Stimulated activated naive B cell treated with anti-CD40 and anti-IgM and Interleukin-4, amounts not matched to agents 10 μg/mL and 1 μg/mL and 100 μg/mL, for 72 hours (primary cell): ENCODE measurements at regions not wholly inside any gene's neighbourhood (a gene's known extent, or its start where the extent isn't known, plus 50 kb on each side); places are given as distances from the start of the nearest gene placed in this dataset.
"Not testable (repeated sequence)": the region's sequence is repeated elsewhere in the genome, so short reads cannot be mapped to it uniquely, and the experiment has no call there.

Experiments used
- ATAC-seq, 2 donors: fragments of 150-1000 bp; cut with Tn5 transposase; replicated peaks; 2 replicates each; pipeline ENCODE4 v1.10.0; 2021; ENCODE audit warnings: moderate library complexity in 1 of 2
- DNase-seq: peaks from one replicate; pipeline ENCODE4 v3.0.0; 2021
- H3K27ac Mint-ChIP-seq: one replicate; pipeline ENCODE4 v1.8.0; 2022; ENCODE audit warnings: mild to moderate bottlenecking, mixed read lengths
- H3K27me3 Mint-ChIP-seq, 2 donors: one replicate each; pipeline ENCODE4 v1.8.0; 2022; ENCODE audit warnings: mixed read lengths in 2 of 2
- H3K36me3 Mint-ChIP-seq, 2 donors: one replicate each; pipeline ENCODE4 v1.8.0; 2022; ENCODE audit warnings: mixed read lengths in 2 of 2, mild to moderate bottlenecking in 1 of 2
- H3K4me1 Mint-ChIP-seq, 2 donors: one replicate each; pipeline ENCODE4 v1.8.0; 2022; ENCODE audit warnings: mixed read lengths in 2 of 2, mild to moderate bottlenecking in 1 of 2
- H3K4me3 Mint-ChIP-seq, 2 donors: one replicate each; pipeline ENCODE4 v1.8.0; 2022; ENCODE audit warnings: mild to moderate bottlenecking in 2 of 2, mixed read lengths in 2 of 2, moderate library complexity in 1 of 2
- H3K9me3 Mint-ChIP-seq, 2 donors: one replicate each; pipeline ENCODE4 v1.8.0; 2022; ENCODE audit warnings: mixed read lengths in 2 of 2, mild to moderate bottlenecking in 1 of 2

DNA sequence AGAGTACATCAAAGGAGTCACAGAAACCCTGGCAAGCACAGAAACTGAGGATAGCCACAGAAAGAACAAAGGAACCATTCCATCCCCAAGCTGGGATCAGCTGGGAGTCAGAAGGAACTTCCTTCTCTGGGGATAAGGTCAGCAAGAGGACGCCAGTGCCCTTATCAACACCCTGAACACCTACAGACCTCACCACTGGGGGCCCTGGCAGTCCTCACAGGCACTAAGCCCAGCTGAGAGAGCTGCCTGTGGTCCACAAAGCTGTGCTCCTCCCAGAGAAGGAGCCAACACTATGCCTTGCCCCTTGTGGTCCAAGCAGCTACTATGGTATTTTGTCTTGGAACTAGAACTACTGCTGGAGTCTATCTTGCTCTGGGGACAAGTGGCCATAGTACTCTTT lies 171.1 kb upstream of the CCDC196 start:
- Mint-ChIP-seq H3K4me3 (no peak overlapping the region), H3K27ac (no peak overlapping the region), H3K27me3 (peaks cover 5 to 11% of the 10 kb centered on the region in 2 donors), H3K9me3 (peaks cover 11 to 22% of the 10 kb centered on the region in 2 donors), H3K36me3 (peaks cover 0 to 6% of the 10 kb centered on the region in 2 donors), H3K4me1 (no peaks in the 10 kb centered on the region)
- ATAC-seq (no peak), DNase-seq (no peak)

DNA sequence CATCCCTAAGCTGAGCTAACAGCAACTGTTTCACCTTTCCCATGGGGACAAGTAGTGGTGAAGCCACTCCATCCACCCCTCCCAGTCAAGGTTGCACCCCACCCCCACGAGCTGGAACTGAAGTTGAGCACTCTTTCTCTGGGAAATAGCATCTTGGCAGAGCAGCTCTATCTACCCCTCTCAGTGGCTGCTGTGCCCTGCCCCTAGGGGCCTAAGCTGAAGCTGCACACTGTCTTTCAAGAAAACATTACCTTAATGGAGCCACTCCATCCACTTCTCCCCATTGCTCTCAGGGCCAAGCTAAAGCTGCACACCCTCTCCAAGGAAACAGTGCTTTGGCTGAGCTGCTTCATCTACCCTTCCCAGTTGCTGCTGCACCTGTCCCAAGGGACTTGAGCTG lies 170.6 kb upstream of the CCDC196 start:
- ATAC-seq: peak in 1 of 2 donors; percentile 36
- Mint-ChIP-seq H3K27me3 (peaks cover 5 to 8% of the 10 kb centered on the region in 2 donors), H3K27ac (no peak overlapping the region), H3K4me1 (no peaks in the 10 kb centered on the region), H3K4me3 (no peak overlapping the region), H3K9me3 (peaks cover 13 to 22% of the 10 kb centered on the region in 2 donors), H3K36me3 (peaks cover 0 to 6% of the 10 kb centered on the region in 2 donors)
- no peak for DNase-seq

DNA sequence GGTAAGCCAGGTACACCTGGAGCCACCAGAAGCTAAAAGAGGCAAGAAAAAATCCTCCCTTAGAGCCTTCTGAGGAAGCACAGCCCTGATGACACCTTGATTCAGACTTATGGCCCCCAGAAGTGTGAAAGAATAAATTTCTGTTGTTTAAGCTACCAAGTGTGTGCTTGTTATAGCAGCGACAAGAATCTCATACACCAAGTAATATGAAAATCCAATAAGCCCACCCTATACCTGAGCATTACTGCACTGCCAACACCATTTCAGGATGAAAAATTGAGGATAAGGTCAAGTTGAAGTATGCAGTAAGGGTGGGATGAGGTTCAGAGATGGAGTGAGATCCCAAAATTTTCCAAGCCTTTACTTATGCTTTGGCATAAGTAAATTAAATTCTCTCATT lies 163.6 kb upstream of the CCDC196 start:
- Mint-ChIP-seq H3K4me1 (no peaks in the 10 kb centered on the region), H3K27me3 (peaks cover 0 to 8% of the 10 kb centered on the region in 2 donors), H3K4me3 (no peak overlapping the region), H3K27ac (no peak overlapping the region), H3K9me3 (peaks cover 13 to 16% of the 10 kb centered on the region in 2 donors), H3K36me3 (peaks cover 0 to under 1% of the 10 kb centered on the region in 2 donors)
- DNase-seq (no peak), ATAC-seq (no peak)

DNA sequence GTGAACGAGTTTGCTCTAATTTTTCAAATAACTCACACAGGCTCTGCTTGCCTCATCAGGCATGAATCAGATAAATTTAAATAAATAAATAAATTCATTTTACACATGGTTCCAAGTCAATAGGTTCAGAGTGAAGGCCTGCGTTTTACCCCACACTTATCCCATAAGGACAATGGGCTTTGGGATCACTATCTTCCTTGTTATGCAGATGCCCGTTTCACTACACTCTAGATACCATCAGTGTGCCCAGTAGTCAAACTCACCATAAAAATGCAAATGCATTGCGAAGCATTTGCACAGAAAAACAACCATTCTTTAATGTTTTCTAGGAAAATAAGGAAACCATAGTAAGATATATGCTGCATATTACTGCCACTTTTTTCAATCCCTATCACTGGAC lies 155.9 kb upstream of the CCDC196 start:
- no peaks in the 10 kb centered on the region for H3K36me3 Mint-ChIP-seq
- peaks cover 13 to 23% of the 10 kb centered on the region in 2 donors for H3K27me3 Mint-ChIP-seq
- no peaks in the 10 kb centered on the region for H3K4me1 Mint-ChIP-seq
- ATAC-seq (no peak), DNase-seq (no peak)
- peaks cover 3 to 4% of the 10 kb centered on the region in 2 donors for H3K9me3 Mint-ChIP-seq
- no peak overlapping the region for H3K4me3 Mint-ChIP-seq
- no peak overlapping the region for H3K27ac Mint-ChIP-seq

DNA sequence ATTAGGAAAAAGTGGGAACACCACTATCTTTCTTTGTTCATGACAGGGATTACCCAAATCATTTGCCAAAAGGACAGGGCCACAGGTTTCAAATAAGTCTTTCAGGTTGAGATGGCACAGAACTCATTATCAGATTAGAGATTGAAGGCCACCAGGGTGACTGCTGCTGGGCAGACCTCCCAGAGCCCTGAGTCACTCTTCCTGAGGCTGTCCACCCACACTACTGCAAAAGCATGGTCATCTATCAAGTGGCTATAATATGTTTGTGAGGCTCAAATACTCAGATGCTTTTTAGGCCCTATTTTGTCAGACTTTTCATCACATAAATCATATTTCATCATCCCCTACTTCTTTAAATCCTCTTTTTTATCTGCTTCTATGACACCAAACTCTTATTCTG lies 155.3 kb upstream of the CCDC196 start:
- H3K4me3 Mint-ChIP-seq: no peak overlapping the region
- ATAC-seq (no peak), DNase-seq (no peak)
- peaks cover 8% of the 10 kb centered on the region in 2 donors for H3K9me3 Mint-ChIP-seq
- H3K27ac Mint-ChIP-seq: no peak overlapping the region
- no peaks in the 10 kb centered on the region for H3K4me1 Mint-ChIP-seq
- H3K27me3 Mint-ChIP-seq: peaks cover 20 to 24% of the 10 kb centered on the region in 2 donors
- peaks cover 0 to 1% of the 10 kb centered on the region in 2 donors for H3K36me3 Mint-ChIP-seq

DNA sequence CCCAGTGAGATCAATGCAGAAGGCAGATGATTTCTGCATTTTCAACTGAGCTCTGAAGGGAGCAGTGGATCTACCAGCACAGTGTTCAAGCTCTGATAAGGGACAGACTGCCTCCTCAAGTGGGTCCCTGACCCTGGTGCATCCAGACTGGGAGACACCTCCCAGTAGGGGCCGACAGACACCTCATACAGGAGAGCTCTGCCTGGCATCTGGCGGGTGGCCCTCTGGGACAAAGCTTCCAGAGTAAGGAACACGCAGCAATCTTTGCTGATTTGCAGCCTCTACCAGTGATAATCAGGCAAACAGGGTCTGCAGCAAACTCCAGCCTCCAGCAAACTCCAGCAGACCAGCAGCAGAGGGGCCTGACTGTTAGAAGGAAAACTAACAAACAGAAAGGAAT lies 152.9 kb upstream of the CCDC196 start:
- not testable (repeated sequence) for H3K4me1 Mint-ChIP-seq, ATAC-seq, H3K27ac Mint-ChIP-seq, H3K4me3 Mint-ChIP-seq, DNase-seq, H3K9me3 Mint-ChIP-seq, H3K36me3 Mint-ChIP-seq
- peaks cover 19 to 22% of the 10 kb centered on the region in 2 donors for H3K27me3 Mint-ChIP-seq

DNA sequence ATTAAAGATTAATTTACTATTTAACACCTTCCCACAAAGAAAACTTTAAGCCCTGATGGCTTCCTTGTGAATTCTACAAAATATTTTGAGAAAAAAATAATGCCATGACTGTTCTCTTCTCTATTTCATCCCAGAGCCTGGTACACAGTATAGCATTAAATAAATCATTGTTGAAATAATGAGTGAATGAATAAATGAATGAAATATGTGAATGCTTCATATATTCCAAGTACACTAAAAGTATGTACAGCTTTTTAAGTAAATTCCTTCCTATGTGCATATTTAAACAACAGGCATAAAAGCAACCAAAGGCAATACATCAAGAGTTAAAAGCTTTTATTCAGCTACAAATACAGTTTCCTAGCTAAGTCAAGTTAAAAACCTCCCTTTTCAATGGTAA lies 144.9 kb upstream of the CCDC196 start:
- Mint-ChIP-seq H3K4me1 (no peaks in the 10 kb centered on the region), H3K4me3 (no peak overlapping the region), H3K27me3 (peaks cover 0 to 4% of the 10 kb centered on the region in 2 donors), H3K27ac (no peak overlapping the region), H3K36me3 (no peaks in the 10 kb centered on the region), H3K9me3 (no peaks in the 10 kb centered on the region)
- ATAC-seq (no peak), DNase-seq (no peak)

DNA sequence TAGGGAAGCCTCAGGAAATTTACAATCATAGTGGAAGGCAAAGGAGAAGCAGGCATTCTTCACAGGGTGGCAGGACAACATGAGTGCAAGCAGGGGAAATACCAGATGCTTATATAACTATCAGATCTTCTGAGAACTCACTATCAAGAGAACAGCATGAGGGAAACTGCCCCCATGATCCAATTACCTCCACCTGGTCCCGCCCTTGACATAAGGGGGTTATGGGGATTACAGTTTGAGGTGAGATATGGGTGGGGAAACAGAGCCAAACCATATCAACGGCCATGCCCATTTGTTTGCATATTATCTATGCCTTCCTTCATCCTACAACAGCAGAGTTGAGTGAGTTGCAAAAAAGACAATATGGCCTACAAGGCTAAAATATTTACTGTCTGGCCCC lies 140.2 kb upstream of the CCDC196 start:
- no peak overlapping the region for H3K4me3 Mint-ChIP-seq
- DNase-seq (no peak), ATAC-seq (no peak)
- no peak overlapping the region for H3K27ac Mint-ChIP-seq
- no peaks in the 10 kb centered on the region for H3K4me1 Mint-ChIP-seq
- peaks cover 0 to 4% of the 10 kb centered on the region in 2 donors for H3K27me3 Mint-ChIP-seq
- H3K36me3 Mint-ChIP-seq: peaks cover 6 to 8% of the 10 kb centered on the region in 2 donors
- peaks cover 17 to 19% of the 10 kb centered on the region in 2 donors for H3K9me3 Mint-ChIP-seq

DNA sequence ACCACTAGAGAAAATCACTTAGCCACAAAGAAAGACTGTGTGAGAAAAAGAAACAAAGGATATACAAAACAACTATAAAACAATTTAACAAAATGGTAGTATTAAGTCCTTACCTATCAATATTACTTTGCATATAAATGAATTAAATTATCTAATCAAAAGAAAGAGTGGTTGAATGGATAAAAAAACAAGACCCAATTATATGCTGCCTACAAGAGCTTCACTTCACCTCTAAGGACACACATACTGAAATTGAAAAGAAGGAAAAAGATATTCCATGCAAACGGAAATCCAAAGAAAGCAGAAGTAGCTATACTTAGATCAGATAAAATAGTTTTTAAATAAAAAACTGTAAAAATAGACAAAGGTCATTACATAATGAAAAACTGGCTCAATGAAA lies 134.9 kb upstream of the CCDC196 start:
- H3K9me3 Mint-ChIP-seq: peaks cover 26 to 32% of the 10 kb centered on the region in 2 donors
- ATAC-seq: no peak
- H3K27me3 Mint-ChIP-seq: no peaks in the 10 kb centered on the region
- H3K4me3 Mint-ChIP-seq: no peak overlapping the region
- no peaks in the 10 kb centered on the region for H3K4me1 Mint-ChIP-seq
- peaks cover 6 to 8% of the 10 kb centered on the region in 2 donors for H3K36me3 Mint-ChIP-seq
- no peak overlapping the region for H3K27ac Mint-ChIP-seq
- DNase-seq: no peak

DNA sequence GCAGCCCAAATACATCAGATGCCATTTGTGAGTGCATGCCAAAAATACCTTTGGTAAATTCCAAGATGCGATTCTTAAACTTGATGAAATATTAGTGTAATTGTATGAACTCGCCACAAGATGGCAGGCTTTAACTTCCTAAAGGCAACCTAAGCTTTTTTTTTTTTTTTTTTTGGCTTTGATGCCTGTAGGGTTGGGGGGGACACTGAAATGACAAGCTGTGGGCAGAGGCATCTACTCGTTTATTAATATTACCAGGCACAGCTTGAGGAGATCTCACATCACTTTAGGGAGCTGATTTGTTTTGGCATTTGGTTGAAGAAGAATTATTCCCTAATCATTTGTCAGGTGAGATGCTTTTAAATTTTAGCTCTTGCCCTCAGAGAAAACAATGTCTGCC lies 126.7 kb upstream of the CCDC196 start:
- no peaks in the 10 kb centered on the region for H3K4me1 Mint-ChIP-seq
- no peak for ATAC-seq
- H3K9me3 Mint-ChIP-seq: no peaks in the 10 kb centered on the region
- no peak overlapping the region for H3K27ac Mint-ChIP-seq
- no peaks in the 10 kb centered on the region for H3K36me3 Mint-ChIP-seq
- H3K4me3 Mint-ChIP-seq: no peak overlapping the region
- H3K27me3 Mint-ChIP-seq: peaks cover 6 to 12% of the 10 kb centered on the region in 2 donors
- no peak for DNase-seq

DNA sequence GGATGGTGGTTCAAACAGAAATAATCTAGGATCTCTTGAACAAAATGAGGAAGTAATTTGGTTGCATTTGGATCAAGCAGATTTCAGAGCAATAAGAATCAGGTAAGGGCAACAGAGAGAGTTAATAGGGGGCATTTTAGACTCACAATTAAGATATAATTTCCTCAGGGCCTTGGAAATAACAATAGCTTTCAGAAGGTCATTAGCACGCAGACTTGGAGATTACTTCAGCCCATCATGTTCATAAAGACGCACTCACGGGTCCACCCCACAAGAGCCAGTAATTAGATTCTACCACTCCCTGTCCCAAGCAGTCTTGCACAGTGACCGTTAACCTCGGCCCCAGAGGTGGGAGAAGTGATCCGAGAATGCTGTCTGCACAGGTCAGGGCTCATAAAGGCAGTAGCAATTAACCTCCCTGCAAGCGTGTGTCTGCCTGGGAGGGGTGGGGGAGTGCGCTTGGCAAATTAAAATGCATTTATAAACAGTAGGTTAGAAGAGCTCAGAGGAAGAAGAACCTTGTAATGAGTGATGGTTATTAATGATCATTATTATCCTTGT lies 125.7 kb upstream of the CCDC196 start:
- H3K27me3 Mint-ChIP-seq: peaks cover 6 to 13% of the 10 kb centered on the region in 2 donors
- H3K4me1 Mint-ChIP-seq: no peaks in the 10 kb centered on the region
- H3K4me3 Mint-ChIP-seq: no peak overlapping the region
- DNase-seq: no peak
- H3K9me3 Mint-ChIP-seq: no peaks in the 10 kb centered on the region
- no peak overlapping the region for H3K27ac Mint-ChIP-seq
- no peak for ATAC-seq
- H3K36me3 Mint-ChIP-seq: no peaks in the 10 kb centered on the region

DNA sequence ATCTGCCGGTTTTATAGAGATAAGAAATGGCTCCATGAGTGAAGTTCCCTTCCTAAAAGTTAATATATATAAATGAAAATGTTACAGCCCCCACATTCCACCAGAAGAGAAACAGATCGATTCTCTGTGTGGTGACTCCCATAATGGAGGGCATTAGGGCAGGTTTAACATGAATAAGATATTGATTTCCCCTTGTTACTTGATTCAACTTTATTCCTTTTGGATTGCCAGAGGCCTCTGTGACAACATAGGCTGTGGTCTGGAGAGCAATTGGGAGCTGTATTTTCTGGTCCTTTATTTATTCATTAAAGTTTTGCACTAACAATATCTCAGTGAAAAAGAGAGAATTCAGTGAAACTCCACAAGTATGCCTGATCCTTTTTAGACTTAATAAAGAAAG lies 125.2 kb upstream of the CCDC196 start:
- Mint-ChIP-seq H3K27me3 (peaks cover 6 to 13% of the 10 kb centered on the region in 2 donors), H3K4me3 (no peak overlapping the region), H3K4me1 (no peaks in the 10 kb centered on the region), H3K9me3 (no peaks in the 10 kb centered on the region), H3K27ac (no peak overlapping the region), H3K36me3 (no peaks in the 10 kb centered on the region)
- DNase-seq: no peak
- no peak for ATAC-seq

DNA sequence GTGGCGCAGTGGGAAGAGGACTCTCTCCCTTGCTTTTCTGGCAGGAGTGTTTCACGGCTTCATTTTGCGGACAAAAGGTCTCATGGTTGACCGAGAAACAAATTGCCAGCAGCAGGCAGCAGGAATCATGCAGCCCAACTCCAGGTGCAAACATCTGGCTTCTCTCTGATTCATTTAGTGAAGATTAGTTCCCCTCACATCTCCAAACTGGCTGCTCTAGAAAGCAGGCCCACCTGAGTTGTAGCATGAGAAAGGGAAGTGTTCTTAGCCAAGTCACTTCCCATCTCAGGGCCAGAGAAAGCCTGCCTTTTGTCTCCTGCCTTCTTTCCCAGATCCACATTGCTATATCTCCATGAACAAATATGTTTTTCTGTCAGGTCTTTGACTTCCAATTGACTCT lies 120.8 kb upstream of the CCDC196 start:
- ATAC-seq: no peak
- Mint-ChIP-seq H3K4me1 (no peaks in the 10 kb centered on the region), H3K36me3 (no peaks in the 10 kb centered on the region), H3K4me3 (no peak overlapping the region), H3K27me3 (peaks cover 6 to 13% of the 10 kb centered on the region in 2 donors), H3K27ac (no peak overlapping the region), H3K9me3 (no peaks in the 10 kb centered on the region)
- no peak for DNase-seq

DNA sequence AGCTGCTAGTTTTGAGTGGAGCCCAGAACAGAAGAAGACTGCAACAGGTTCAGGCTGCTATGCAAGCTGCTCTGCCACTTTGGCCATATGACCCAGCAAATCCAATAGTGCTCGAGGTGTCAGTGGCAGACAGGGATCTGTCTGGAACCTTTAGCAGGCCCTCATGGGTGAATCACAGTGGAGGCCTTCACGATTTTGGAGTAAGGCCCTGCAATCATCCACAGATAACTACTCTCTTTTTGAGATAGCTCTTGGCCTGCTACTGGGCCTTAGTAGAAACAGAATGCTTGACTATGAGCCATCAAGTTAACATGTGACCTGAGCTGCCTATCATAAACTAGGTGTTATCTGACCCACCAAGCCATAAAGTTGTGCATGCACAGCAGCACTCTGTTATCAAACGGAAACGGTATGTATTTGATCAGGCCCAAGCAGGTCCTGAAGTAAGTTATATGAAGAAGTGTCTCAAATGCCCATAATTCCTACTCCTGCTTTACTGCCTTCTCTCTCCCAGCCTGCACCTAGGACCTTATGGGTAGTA lies 116.9 kb upstream of the CCDC196 start:
- Mint-ChIP-seq H3K4me1 (no peaks in the 10 kb centered on the region), H3K27ac (no peak overlapping the region), H3K36me3 (no peaks in the 10 kb centered on the region), H3K9me3 (no peaks in the 10 kb centered on the region), H3K27me3 (peaks cover 0 to 3% of the 10 kb centered on the region in 2 donors), H3K4me3 (no peak overlapping the region)
- no peak for DNase-seq
- ATAC-seq: no peak

DNA sequence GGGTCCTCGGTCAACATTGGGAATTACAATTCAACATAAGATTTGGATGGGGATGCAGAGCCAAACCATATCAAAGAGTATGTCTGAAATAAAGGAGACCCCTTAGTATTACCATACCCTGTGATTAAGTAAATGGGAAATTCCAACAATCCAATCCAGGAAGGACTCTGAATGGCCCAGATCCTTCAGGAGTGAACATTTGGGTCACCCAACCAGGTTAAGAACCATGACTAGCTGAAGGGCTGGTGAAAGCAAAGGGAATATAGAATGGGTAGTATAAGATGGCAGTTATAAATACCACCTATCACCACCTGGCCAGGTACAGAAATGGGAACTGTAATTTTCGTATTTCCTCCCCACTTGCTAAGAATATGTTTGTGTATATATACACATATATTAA lies 114.4 kb upstream of the CCDC196 start:
- H3K27me3 Mint-ChIP-seq: no peaks in the 10 kb centered on the region
- DNase-seq (no peak), ATAC-seq (no peak)
- H3K9me3 Mint-ChIP-seq: no peaks in the 10 kb centered on the region
- no peaks in the 10 kb centered on the region for H3K4me1 Mint-ChIP-seq
- H3K36me3 Mint-ChIP-seq: no peaks in the 10 kb centered on the region
- no peak overlapping the region for H3K4me3 Mint-ChIP-seq
- H3K27ac Mint-ChIP-seq: no peak overlapping the region
